ENCODE measurements at regions not wholly inside any gene's neighbourhood (a gene's known extent, or its start where the extent isn't known, plus 50 kb on each side); places are given as distances from the start of the nearest gene placed in this dataset.

DNA sequence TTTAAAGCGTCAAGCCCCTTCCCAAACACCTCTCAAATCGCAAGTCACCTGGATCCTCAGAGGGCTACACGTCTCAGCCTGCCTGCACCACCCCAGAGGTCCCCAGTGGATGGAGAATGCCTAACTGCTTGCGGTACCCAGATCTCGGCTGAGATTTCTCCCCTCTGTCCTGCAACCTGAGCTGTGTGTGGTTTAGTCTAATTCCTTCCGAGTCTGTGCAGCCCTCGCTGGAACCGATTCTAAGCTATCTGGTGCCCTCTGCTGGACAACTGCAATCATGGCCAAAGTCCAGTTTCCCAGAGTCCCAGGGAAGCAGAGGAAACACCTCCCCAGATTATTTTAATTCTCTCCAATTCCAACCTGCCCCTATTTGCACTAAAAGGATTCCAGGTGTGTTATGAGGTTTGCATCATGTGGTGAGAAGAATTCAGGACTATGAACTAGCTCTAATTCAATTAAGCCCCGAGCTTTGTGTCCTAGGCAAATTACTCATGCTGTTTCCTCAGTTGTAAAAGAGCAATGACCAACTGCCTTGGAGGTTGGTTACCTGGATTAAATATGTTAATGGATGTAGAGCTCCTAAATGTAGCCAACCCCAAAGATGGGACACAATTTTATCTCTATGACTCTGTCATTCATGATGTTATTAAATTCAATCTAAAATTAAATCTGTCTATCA is 276.1 kb upstream of the NCKAP5 start:
- TF ChIP-seq, protein P1, sequence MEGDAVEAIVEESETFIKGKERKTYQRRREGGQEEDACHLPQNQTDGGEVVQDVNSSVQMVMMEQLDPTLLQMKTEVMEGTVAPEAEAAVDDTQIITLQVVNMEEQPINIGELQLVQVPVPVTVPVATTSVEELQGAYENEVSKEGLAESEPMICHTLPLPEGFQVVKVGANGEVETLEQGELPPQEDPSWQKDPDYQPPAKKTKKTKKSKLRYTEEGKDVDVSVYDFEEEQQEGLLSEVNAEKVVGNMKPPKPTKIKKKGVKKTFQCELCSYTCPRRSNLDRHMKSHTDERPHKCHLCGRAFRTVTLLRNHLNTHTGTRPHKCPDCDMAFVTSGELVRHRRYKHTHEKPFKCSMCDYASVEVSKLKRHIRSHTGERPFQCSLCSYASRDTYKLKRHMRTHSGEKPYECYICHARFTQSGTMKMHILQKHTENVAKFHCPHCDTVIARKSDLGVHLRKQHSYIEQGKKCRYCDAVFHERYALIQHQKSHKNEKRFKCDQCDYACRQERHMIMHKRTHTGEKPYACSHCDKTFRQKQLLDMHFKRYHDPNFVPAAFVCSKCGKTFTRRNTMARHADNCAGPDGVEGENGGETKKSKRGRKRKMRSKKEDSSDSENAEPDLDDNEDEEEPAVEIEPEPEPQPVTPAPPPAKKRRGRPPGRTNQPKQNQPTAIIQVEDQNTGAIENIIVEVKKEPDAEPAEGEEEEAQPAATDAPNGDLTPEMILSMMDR (IDR thresholded peaks at IDR 0.05): peak; percentile 36 to 75 (median 71)
- no peak for TF ChIP-seq POLR2A (IDR thresholded peaks at IDR 0.05)
